ENCODE measurements at regions not wholly inside any gene's neighbourhood (a gene's known extent, or its start where the extent isn't known, plus 50 kb on each side); places are given as distances from the start of the nearest gene placed in this dataset.
A peak's percentile ranks its signal among the peaks of the same experiment; 100 is the strongest.
"Not testable (repeated sequence)": the region's sequence is repeated elsewhere in the genome, so short reads cannot be mapped to it uniquely, and the experiment has no call there.

DNA sequence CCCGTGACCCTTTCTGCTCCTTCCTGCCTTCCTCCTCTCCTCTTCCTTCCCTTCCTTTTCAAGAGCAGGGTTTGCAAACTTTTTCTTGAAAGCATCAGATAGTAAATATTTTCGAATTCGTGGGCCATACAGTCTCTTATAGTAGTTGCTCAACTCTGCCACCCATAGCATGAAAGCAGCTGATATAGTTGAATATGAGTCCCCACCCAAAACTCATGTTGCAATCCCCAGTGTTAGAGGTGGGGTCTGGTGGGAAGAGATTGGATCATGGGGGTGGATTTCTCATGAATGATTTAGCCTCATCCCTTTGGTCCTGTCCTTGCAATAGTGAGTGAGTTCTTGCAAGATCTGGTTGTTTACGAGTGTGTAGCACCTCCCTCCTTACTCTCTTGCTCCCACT, 114.3 kb downstream of the UNC93B1 start:
- not testable (repeated sequence) for H3K36me3 ChIP-seq (ENCODE audit: control insufficient read depth, insufficient read depth, low read length); H3K27ac ChIP-seq (ENCODE audit: low read length)
- WGBS (ENCODE audit: insufficient coverage, low lambda C conversion rate), result no CpG with 5 or more reads among the region's 4 CpGs

DNA sequence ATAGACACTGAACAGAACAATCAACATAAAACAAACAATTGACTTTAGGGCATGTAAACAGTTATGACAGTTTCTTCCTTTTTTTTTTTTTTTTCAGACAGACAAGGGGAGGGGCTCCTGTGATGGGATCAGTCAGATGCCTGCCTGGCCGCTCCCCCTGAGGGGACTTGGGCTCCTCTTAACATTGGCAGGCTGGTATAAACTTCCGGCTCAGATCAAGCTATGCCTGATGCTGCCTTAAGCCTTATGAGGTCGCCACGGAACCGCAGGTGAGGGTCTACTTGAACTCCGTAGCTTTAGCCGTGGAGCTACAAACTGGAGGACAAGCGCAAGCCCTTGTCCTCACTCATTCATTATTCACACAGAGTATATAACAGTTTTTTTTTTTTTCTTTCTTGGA, 115.8 kb downstream of the UNC93B1 start:
- peak overlapping the region; percentile 96 for H3K27ac ChIP-seq (ENCODE audit: low read length)
- DNase-seq, result peak in 1 of 2 donors; percentile 3
- no CpG with 5 or more reads among the region's 8 CpGs for WGBS (ENCODE audit: insufficient coverage, low lambda C conversion rate)
- peaks cover 17% of the 10 kb centered on the region for H3K4me1 ChIP-seq (ENCODE audit: control insufficient read depth, insufficient read depth, low read length)
- not testable (repeated sequence) for H3K36me3 ChIP-seq (ENCODE audit: control insufficient read depth, insufficient read depth, low read length); H3K9me3 ChIP-seq (ENCODE audit: control insufficient read depth, low read depth, low read length); H3K27me3 ChIP-seq (ENCODE audit: control insufficient read depth, insufficient read depth, low read length)
- peak overlapping the region; percentile 65 for H3K4me3 ChIP-seq (ENCODE audit: low read length)

More for the DNA sequence above, 114.3 kb downstream of the UNC93B1 start:
- not testable (repeated sequence) for H3K4me3 ChIP-seq (ENCODE audit: low read length); H3K9me3 ChIP-seq (ENCODE audit: control insufficient read depth, low read depth, low read length); H3K27me3 ChIP-seq (ENCODE audit: control insufficient read depth, insufficient read depth, low read length)
- H3K4me1 ChIP-seq (ENCODE audit: control insufficient read depth, insufficient read depth, low read length), result peaks cover 13% of the 10 kb centered on the region
- peak; percentile 6 to 16 for DNase-seq

DNA sequence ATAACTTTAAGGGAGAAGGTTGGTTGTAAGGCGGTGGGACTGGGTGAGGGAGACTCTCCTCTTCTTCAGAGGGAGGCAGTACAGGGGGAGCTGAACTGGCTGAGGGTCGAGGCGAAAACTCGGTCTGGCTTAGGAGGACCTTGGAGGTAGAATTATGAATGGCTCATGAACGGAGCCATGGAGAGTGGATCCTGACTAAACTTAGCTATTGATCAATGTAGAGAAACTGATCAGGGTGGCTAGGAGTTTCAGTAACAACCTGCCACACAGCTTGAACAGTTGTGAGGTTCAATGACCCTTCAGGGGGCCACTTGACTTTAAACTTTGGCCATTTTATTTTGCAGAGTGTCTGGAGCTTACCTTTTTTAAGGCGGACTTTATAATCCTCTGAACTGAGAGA, 117.2 kb downstream of the UNC93B1 start:
- H3K4me1 ChIP-seq (ENCODE audit: control insufficient read depth, insufficient read depth, low read length), result peaks cover 17% of the 10 kb centered on the region
- not testable (repeated sequence) for H3K36me3 ChIP-seq (ENCODE audit: control insufficient read depth, insufficient read depth, low read length); H3K27me3 ChIP-seq (ENCODE audit: control insufficient read depth, insufficient read depth, low read length); H3K9me3 ChIP-seq (ENCODE audit: control insufficient read depth, low read depth, low read length)
- DNase-seq, result peak in 1 of 2 donors; percentile 58
- H3K27ac ChIP-seq (ENCODE audit: low read length), result peak overlapping the region; percentile 96
- peak overlapping the region; percentile 65 for H3K4me3 ChIP-seq (ENCODE audit: low read length)
- WGBS (ENCODE audit: insufficient coverage, low lambda C conversion rate), result no CpG with 5 or more reads among the region's 6 CpGs

DNA sequence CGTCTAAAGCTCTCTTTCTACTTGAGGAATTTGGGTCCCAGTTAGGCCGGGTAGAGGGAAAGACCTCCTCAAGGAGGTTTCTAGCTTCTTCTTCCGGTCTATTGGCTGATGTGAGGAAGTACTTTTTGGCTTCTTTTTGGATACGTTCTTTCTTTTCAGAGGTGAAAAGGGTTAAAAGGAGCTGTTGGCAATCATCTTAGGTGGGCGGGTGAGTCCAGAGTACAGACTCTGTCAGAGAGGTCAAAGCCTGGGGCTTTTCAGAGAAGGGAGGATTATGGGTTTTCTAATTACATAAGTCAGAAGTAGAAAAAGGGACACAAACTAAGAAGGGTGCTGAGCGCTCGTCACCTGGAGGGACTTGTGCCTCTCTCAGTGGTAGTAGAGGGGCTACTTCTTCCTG, 117.7 kb downstream of the UNC93B1 start:
- Histone ChIP-seq H3K4me3 (ENCODE audit: low read length) (peak overlapping the region; percentile 65), H3K27ac (ENCODE audit: low read length) (peak overlapping the region; percentile 96), H3K4me1 (ENCODE audit: control insufficient read depth, insufficient read depth, low read length) (peaks cover 17% of the 10 kb centered on the region)
- not testable (repeated sequence) for H3K27me3 ChIP-seq (ENCODE audit: control insufficient read depth, insufficient read depth, low read length); H3K36me3 ChIP-seq (ENCODE audit: control insufficient read depth, insufficient read depth, low read length); H3K9me3 ChIP-seq (ENCODE audit: control insufficient read depth, low read depth, low read length)
- DNase-seq, result peak; percentile 33 to 77
- no CpG with 5 or more reads among the region's 7 CpGs for WGBS (ENCODE audit: insufficient coverage, low lambda C conversion rate)

DNA sequence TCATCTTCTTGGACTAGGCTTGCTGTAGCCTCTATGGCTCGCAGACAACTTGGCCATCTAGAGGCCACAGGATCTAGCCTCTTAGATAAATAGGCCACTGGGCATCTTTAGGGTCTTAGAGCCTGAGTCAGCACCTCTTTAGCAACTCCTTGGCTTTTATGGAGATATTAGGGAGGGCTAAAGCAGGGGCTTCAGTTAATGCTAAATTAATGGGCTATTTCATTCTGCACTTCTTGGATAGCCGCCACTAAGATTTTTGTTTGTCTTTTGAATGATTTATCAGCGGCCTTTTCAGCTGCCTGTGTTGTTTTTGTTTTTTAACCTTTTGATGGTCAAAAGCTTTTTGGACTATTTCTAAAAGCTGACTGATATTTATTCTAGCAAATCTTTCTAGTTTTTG, 118.3 kb downstream of the UNC93B1 start:
- not testable (repeated sequence) for H3K36me3 ChIP-seq (ENCODE audit: control insufficient read depth, insufficient read depth, low read length); H3K27me3 ChIP-seq (ENCODE audit: control insufficient read depth, insufficient read depth, low read length); H3K9me3 ChIP-seq (ENCODE audit: control insufficient read depth, low read depth, low read length)
- H3K4me1 ChIP-seq (ENCODE audit: control insufficient read depth, insufficient read depth, low read length), result peaks cover 17% of the 10 kb centered on the region
- peak in 1 of 2 donors; percentile 17 for DNase-seq
- H3K4me3 ChIP-seq (ENCODE audit: low read length), result peak overlapping the region; percentile 65
- WGBS (ENCODE audit: insufficient coverage, low lambda C conversion rate), result no CpG with 5 or more reads among the region's 3 CpGs
- H3K27ac ChIP-seq (ENCODE audit: low read length), result peak overlapping the region; percentile 96

DNA sequence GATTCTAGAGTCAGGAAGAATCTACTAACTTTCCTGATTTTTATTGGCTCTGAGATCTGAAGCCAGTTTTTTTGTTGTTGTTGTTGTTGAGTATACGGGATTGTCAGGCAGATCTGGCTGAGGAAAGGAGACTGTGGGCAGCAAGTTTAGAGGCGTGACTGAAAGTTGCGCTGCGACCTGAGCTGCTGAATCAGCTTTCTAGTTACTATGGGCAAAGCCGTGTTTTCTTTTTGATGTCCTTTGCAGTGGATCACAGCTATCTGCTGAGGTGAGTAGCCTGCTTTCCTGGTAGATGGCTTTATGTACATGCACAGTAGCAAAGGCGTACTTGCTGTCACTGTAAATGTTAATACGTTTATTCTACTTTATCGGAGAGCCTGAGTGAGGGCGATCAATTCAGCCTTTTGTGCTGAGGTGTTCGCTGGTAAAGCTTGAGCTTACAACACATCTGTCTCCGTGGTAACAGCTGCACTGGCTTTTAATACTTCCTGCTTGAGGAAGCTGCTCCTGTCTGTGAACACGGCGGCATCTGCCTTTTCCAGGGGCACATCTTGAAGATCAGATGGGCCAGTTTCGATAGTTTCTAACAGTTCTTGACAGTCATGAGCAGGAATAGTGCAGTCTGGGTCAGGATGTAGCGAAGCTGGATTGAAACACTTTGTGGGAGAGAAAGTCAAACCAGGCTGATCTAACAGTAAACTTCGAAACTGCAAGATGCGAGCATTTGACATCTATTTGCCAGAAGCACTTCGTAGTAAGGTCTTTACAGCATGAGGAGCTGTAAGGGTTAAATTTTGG, 118.9 kb downstream of the UNC93B1 start:
- H3K4me3 ChIP-seq (ENCODE audit: low read length), result peak overlapping the region; percentile 65
- not testable (repeated sequence) for H3K27me3 ChIP-seq (ENCODE audit: control insufficient read depth, insufficient read depth, low read length); H3K36me3 ChIP-seq (ENCODE audit: control insufficient read depth, insufficient read depth, low read length); H3K9me3 ChIP-seq (ENCODE audit: control insufficient read depth, low read depth, low read length)
- WGBS (ENCODE audit: insufficient coverage, low lambda C conversion rate), result no CpG with 5 or more reads among the region's 18 CpGs
- peaks cover 17% of the 10 kb centered on the region for H3K4me1 ChIP-seq (ENCODE audit: control insufficient read depth, insufficient read depth, low read length)
- H3K27ac ChIP-seq (ENCODE audit: low read length), result peak overlapping the region; percentile 96
- peak; percentile 57 to 84 for DNase-seq

DNA sequence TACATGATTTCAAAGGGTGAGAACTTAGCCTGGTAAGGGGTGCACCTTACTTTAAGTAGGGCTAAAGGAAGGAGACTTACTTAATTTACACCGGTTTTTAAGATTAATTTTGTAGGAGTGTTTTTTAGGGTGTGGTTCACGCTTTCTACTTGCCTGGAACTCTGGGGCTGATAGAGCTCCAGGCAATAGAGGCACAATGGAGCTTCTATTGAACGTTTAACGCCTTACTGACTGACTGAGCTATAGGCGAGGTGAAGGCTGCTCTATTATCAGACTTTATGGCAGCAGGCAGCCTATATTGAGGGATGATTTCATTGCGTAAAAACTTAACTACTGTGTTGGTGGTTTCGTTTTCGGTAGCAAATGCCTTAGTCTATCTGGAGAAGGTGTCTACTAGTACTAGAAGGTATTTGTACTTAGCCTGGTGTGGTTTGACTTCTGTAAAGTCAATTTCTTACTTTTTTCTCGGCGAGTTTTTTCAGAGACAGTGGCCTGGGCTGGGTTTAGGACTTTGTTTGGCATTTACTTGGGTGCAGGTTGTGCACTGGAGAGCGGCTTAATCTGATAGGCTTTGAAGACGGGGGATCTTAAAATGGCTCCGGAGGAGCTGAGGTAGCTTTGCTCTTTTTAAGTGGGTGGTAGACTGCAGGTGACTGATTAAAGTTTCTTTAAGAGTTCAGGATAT, 119.7 kb downstream of the UNC93B1 start:
- WGBS (ENCODE audit: insufficient coverage, low lambda C conversion rate), result no CpG with 5 or more reads among the region's 13 CpGs
- H3K36me3 ChIP-seq (ENCODE audit: control insufficient read depth, insufficient read depth, low read length); H3K27me3 ChIP-seq (ENCODE audit: control insufficient read depth, insufficient read depth, low read length); H3K9me3 ChIP-seq (ENCODE audit: control insufficient read depth, low read depth, low read length): not testable (repeated sequence)
- Histone ChIP-seq H3K27ac (ENCODE audit: low read length) (peak overlapping the region; percentile 96), H3K4me3 (ENCODE audit: low read length) (peak overlapping the region; percentile 39), H3K4me1 (ENCODE audit: control insufficient read depth, insufficient read depth, low read length) (peaks cover 17% of the 10 kb centered on the region)
- peak; percentile 32 to 72 for DNase-seq

DNA sequence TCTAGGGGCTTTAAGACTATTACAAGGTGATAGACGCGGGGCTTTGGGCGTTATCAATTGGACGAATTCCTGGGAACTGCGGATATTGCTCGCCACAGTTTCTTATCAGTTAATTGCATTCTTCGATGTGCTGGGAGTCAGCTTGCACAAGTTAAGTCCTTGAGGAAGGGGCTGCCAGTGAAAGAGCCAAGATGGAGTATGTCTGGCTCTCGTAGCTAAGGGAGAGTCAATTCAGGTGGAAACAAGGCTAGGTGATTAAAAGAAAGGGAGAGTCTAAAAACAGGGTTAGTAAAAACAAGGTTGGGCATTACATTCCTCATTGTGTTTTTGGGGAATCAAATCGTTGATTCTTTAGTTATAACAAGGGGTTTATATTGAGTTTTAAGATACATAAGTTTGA, 121.6 kb downstream of the UNC93B1 start:
- not testable (repeated sequence) for H3K27me3 ChIP-seq (ENCODE audit: control insufficient read depth, insufficient read depth, low read length); H3K9me3 ChIP-seq (ENCODE audit: control insufficient read depth, low read depth, low read length); DNase-seq; H3K4me3 ChIP-seq (ENCODE audit: low read length); H3K36me3 ChIP-seq (ENCODE audit: control insufficient read depth, insufficient read depth, low read length); H3K27ac ChIP-seq (ENCODE audit: low read length)
- H3K4me1 ChIP-seq (ENCODE audit: control insufficient read depth, insufficient read depth, low read length), result peaks cover 11% of the 10 kb centered on the region
- WGBS (ENCODE audit: insufficient coverage, low lambda C conversion rate), result 33% methylated on average over 1 of the region's 9 CpGs

DNA sequence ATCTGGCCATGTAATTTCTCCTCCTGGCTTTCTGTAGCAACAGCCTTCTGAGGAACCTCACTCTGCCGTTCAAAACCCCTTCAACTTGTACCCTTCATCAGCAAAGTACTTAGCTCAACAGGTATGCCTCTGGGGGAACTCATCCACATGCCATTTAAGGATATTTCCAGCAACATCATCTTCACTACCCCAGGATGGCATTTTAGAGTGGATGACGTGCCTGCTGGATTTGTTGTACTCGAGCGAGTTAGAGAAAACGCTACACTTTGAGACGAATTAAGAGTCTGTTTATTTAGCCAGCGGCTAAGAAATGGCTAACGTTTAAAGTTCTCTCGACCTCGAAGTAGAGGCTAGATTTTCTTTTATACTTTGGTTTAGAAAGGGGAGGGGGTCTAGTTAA, 122.1 kb downstream of the UNC93B1 start:
- not testable (repeated sequence) for H3K27me3 ChIP-seq (ENCODE audit: control insufficient read depth, insufficient read depth, low read length); H3K4me3 ChIP-seq (ENCODE audit: low read length); H3K9me3 ChIP-seq (ENCODE audit: control insufficient read depth, low read depth, low read length); H3K36me3 ChIP-seq (ENCODE audit: control insufficient read depth, insufficient read depth, low read length); H3K27ac ChIP-seq (ENCODE audit: low read length)
- DNase-seq, result peak in 1 of 2 donors; percentile 2
- WGBS (ENCODE audit: insufficient coverage, low lambda C conversion rate), result no CpG with 5 or more reads among the region's 10 CpGs
- H3K4me1 ChIP-seq (ENCODE audit: control insufficient read depth, insufficient read depth, low read length), result peaks cover 11% of the 10 kb centered on the region

DNA sequence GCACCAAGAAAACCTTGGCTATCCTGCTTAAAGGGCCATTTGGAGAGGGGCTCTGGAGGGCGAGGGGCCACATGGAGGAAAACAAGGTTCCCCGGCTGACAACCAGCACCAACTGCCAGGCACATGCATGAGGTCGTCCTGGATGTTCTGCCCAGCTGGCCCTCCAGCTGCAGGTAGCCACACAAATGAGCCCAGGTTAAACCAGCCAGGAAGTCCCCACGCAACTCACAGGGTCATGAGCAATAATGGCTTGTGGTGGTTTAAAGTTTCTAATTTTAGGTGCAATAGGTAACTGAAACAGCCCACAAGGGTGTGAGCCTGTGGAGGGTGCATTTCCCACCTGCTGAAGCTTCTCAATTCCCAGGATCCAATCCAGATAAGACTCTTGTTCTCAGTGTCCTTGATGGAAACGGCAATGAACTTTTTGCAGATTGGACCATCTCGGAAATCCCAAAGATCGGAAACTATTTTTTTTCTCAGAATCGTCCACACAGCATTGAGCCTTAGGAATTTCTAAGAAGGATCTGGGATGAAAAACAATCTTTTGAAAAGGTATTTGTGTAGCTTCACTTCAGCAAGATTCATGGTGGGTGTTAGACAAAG, 123.2 kb downstream of the UNC93B1 start:
- not testable (repeated sequence) for DNase-seq
- WGBS (ENCODE audit: insufficient coverage, low lambda C conversion rate), result 100% methylated on average over 4 of the region's 8 CpGs

More for the DNA sequence above, 123.2 kb downstream of the UNC93B1 start:
- H3K9me3 ChIP-seq (ENCODE audit: control insufficient read depth, low read depth, low read length); H3K27me3 ChIP-seq (ENCODE audit: control insufficient read depth, insufficient read depth, low read length); H3K4me3 ChIP-seq (ENCODE audit: low read length); H3K36me3 ChIP-seq (ENCODE audit: control insufficient read depth, insufficient read depth, low read length); H3K27ac ChIP-seq (ENCODE audit: low read length): not testable (repeated sequence)
- peaks cover 11% of the 10 kb centered on the region for H3K4me1 ChIP-seq (ENCODE audit: control insufficient read depth, insufficient read depth, low read length)

Data from large intestine (tissue), 3 donors.